ENCODE measurements at regions not wholly inside any gene's neighbourhood (a gene's known extent, or its start where the extent isn't known, plus 50 kb on each side); places are given as distances from the start of the nearest gene placed in this dataset.
A peak's percentile ranks its signal among the peaks of the same experiment; 100 is the strongest.

GRCh38 chr10:31644931-31645633, 283.5 kb downstream of the ARHGAP12 start:
- peaks cover 3% of the 10 kb centered on the region for H3K4me1 ChIP-seq (ENCODE audit: control insufficient read depth, insufficient read depth, low read length)
- intact Hi-C loops (cut with micrococcal nuclease) (no loop called here), dilution Hi-C loops (cut with HindIII; ENCODE audit: low sequenced_read_pairs, unreplicated experiment) (no loop called here), in situ Hi-C loops (cut with MboI; ENCODE audit: low sequenced_read_pairs) (no loop called here)
- TF ChIP-seq USF2 (IDR thresholded peaks at IDR 0.05; ENCODE audit: low read depth, low read length) (peak; percentile 43; the same call in 1 of the 2 replicates), FOS (IDR thresholded peaks at IDR 0.05; ENCODE audit: low read depth, low read length) (no peak)
- no peak overlapping the region for H2AK9ac ChIP-seq (replicated peaks; ENCODE audit: low read depth, low read length, poor library complexity)
- H4K8ac ChIP-seq (ENCODE audit: low read depth in 2 of 2, low read length in 2 of 2) = no peak overlapping the region
- no peak overlapping the region for H2BK5ac ChIP-seq (ENCODE audit: low read depth, low read length, poor library complexity, severe bottlenecking)
- H2BK20ac ChIP-seq (ENCODE audit: low read depth, low read length) = peak overlapping the region; percentile 42; the same call in 1 of the 2 replicates
- BruUV-seq (replicated peaks) = no TSS peak
- no peak overlapping the region for H2BK120ac ChIP-seq (ENCODE audit: low read depth, low read length)
- WGBS, 2 experiments (ENCODE audit: extremely low coverage in 2 of 2, insufficient read length in 1 of 2) = no CpG with 5 or more reads among the region's 4 CpGs
- peaks cover 4% of the 10 kb centered on the region for H3K9me1 ChIP-seq (ENCODE audit: insufficient read depth, low read length)
- peak; percentile 55 for DNase-seq
- 0 out of 2 replicates have a peak overlapping the region, but pooled peaks have one; percentile 14 for H3K4ac ChIP-seq (ENCODE audit: low read depth, low read length)
- H3K4me3 ChIP-seq (ENCODE audit: insufficient read depth, low read depth, low read length) = no peak overlapping the region
- H2AK5ac ChIP-seq (ENCODE audit: low read depth, low read length) = peak overlapping the region; percentile 83; the same call in 1 of the 2 replicates
- no peak overlapping the region for H4K5ac ChIP-seq (ENCODE audit: low read depth, low read length)
- H3K27ac ChIP-seq (ENCODE audit: insufficient read depth, low read length) = no peak overlapping the region
- H3K4me2 ChIP-seq (ENCODE audit: low read depth, low read length) = no peak overlapping the region
- POLR2A ChIA-PET (ENCODE audit: unreplicated experiment) = no interaction called here
- H3K18ac ChIP-seq (ENCODE audit: low read depth, low read length) = no peak overlapping the region
- ATAC-seq (ENCODE audit: low read depth) = peak; percentile 59
- H2BK15ac ChIP-seq (ENCODE audit: low read depth, low read length) = no peak overlapping the region
- peak overlapping the region; percentile 23 for H2AFZ ChIP-seq (replicated peaks; ENCODE audit: low read length, poor library complexity)
- no peaks in the 10 kb centered on the region for H3K27me3 ChIP-seq (ENCODE audit: control insufficient read depth, insufficient read depth, low read length)
- H3K79me1 ChIP-seq (ENCODE audit: low read depth in 1 of 2, low read length in 2 of 2) = no peaks in the 10 kb centered on the region
- H3K56ac ChIP-seq (ENCODE audit: extremely low read depth, insufficient read depth, low read length) = no peak overlapping the region
- no peaks in the 10 kb centered on the region for H3K36me3 ChIP-seq (ENCODE audit: control insufficient read depth, insufficient read depth, low read length)
- CTCF ChIA-PET = no interaction called here
- no peak overlapping the region for H3K23ac ChIP-seq (ENCODE audit: low read depth, low read length)
- no peaks in the 10 kb centered on the region for H4K20me1 ChIP-seq (ENCODE audit: insufficient read depth, low read length)
- no peaks in the 10 kb centered on the region for H3K9me3 ChIP-seq (ENCODE audit: control insufficient read depth, insufficient read depth, low read length)
- no peak overlapping the region for H4K91ac ChIP-seq (ENCODE audit: insufficient read depth, low read depth, low read length)
- H3K9ac ChIP-seq (ENCODE audit: low read depth, low read length) = no peak overlapping the region
- peak overlapping the region; percentile 17; the same call in 1 of the 2 replicates for H3K14ac ChIP-seq (replicated peaks; ENCODE audit: low read depth, low read length)
